Skeletal muscle satellite cell (primary cell): ENCODE measurements at regions not wholly inside any gene's neighbourhood (a gene's known extent, or its start where the extent isn't known, plus 50 kb on each side); places are given as distances from the start of the nearest gene placed in this dataset. TPM values are rescaled to one million over a fixed set of nuclear protein-coding genes. Genes with fewer than 3 reads are reported as not detected.

ENCODE experiments used
- small RNA-seq: library from RNA; depleted of rRNA; stranded (forward); fragments of <200 nt; gene quantifications from one replicate; pipeline ENCODE3, GENCODE V24; 2012

Small RNAs in the stretch of these regions (small RNA-seq; reads per million reads assigned to genes)
- gene MIR5002 (not detected), gene MIR6083 (not detected), gene RNU6-143P (not detected)
